ENCODE measurements at regions not wholly inside any gene's neighbourhood (a gene's known extent, or its start where the extent isn't known, plus 50 kb on each side); places are given as distances from the start of the nearest gene placed in this dataset.

DNA sequence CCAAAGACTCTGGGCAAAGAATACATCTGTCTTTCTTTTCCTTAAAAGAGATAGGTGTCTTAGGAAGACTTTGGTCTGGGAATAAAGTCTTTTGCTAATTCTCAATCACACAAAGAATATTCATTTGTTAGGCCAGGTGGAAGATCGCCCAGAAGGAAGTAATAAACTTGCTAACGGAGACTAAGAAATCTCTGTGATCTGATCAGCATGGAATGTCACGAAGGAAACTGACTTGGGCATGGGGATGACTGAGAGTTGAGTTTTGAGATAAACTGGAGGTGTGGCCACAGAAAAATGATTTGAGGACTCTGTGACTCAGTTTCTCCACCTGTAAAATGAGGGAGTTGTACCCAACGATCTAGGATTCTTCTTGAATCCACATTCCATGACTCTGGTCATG, 161.1 kb upstream of the SVIL start:
- 95% methylated on average over 3 of the region's 4 CpGs for WGBS (ENCODE audit: insufficient coverage)
- no peak overlapping the region for H3K4me3 ChIP-seq (ENCODE audit: control extremely low read depth in 1 of 5, extremely low read depth in 1 of 5, insufficient read depth in 1 of 5, low read depth in 2 of 5, low read length in 4 of 5)
- intact Hi-C loops (cut with micrococcal nuclease): no loop called here
- H3K9ac ChIP-seq (ENCODE audit: low read length): no peak overlapping the region
- no peak overlapping the region for H3K4me3 Mint-ChIP-seq
- no peaks in the 10 kb centered on the region for H4K20me1 ChIP-seq (ENCODE audit: control insufficient read depth, insufficient read depth, low read length, poor library complexity, severe bottlenecking)
- no peak for DNase-seq
- peaks cover 4% of the 10 kb centered on the region for H3K9me3 Mint-ChIP-seq (ENCODE audit: insufficient read depth)
- no peaks in the 10 kb centered on the region for H3K79me2 ChIP-seq (ENCODE audit: control insufficient read depth, insufficient read depth, low read length)
- peaks cover 3% of the 10 kb centered on the region for H3K27me3 Mint-ChIP-seq
- no peak for ATAC-seq (ENCODE audit: low read depth)
- H3K36me3 ChIP-seq (replicated peaks in 1 of 2; ENCODE audit: control extremely low read depth in 1 of 2, control insufficient read depth in 1 of 2, extremely low read depth in 1 of 2, insufficient read depth in 2 of 2, low read length in 1 of 2): no peaks in the 10 kb centered on the region
- no peaks in the 10 kb centered on the region for H3K4me1 Mint-ChIP-seq
- no peaks in the 10 kb centered on the region for H3K27me3 ChIP-seq (replicated peaks in 1 of 4; ENCODE audit: control extremely low read depth in 1 of 4, control insufficient read depth in 3 of 4, insufficient read depth in 4 of 4, low read length in 3 of 4)
- no peak overlapping the region for H3K27ac ChIP-seq (ENCODE audit: low read length in 2 of 2)
- H3K27ac Mint-ChIP-seq: no peak overlapping the region
- H3K4me2 ChIP-seq (replicated peaks; ENCODE audit: low read depth, low read length, poor library complexity, severe bottlenecking): no peak overlapping the region
- H3K9me3 ChIP-seq (ENCODE audit: control extremely low read depth in 1 of 3, control insufficient read depth in 2 of 3, insufficient read depth in 1 of 3, low read length in 2 of 3): peaks cover 0 to 7% (median 0%) of the 10 kb centered on the region in 3 donors
- CTCF ChIA-PET: no interaction called here
- no peaks in the 10 kb centered on the region for H3K4me1 ChIP-seq (ENCODE audit: control insufficient read depth in 2 of 2, insufficient read depth in 2 of 2, low read length in 2 of 2)
- POLR2A ChIA-PET: no interaction called here
- no peak for TF ChIP-seq CTCF (IDR thresholded peaks at IDR 0.05)
- no peak for TF ChIP-seq EZH2 (IDR thresholded peaks at IDR 0.05; ENCODE audit: borderline replicate concordance, insufficient read depth, low read depth, low read length, poor library complexity, severe bottlenecking)
- no peak overlapping the region for H2AFZ ChIP-seq (ENCODE audit: insufficient read depth, low read depth, low read length, poor library complexity, severe bottlenecking)

- Mint-ChIP-seq H3K4me3 (no peak overlapping the region), H3K4me1 (no peaks in the 10 kb centered on the region), H3K27me3 (no peaks in the 10 kb centered on the region), H3K27ac (no peak overlapping the region), H3K9me3 (ENCODE audit: insufficient read depth) (peaks cover 4% of the 10 kb centered on the region)
- ATAC-seq (ENCODE audit: low read depth) (no peak), DNase-seq (no peak)
- Histone ChIP-seq H2AFZ (ENCODE audit: insufficient read depth, low read depth, low read length, poor library complexity, severe bottlenecking) (no peak overlapping the region), H3K79me2 (ENCODE audit: control insufficient read depth, insufficient read depth, low read length) (no peaks in the 10 kb centered on the region), H3K27ac (ENCODE audit: low read length in 2 of 2) (no peak overlapping the region), H3K9me3 (ENCODE audit: control extremely low read depth in 1 of 3, control insufficient read depth in 2 of 3, insufficient read depth in 1 of 3, low read length in 2 of 3) (peaks cover 0 to 6% (median 0%) of the 10 kb centered on the region in 3 donors), H3K36me3 (replicated peaks in 1 of 2; ENCODE audit: control extremely low read depth in 1 of 2, control insufficient read depth in 1 of 2, extremely low read depth in 1 of 2, insufficient read depth in 2 of 2, low read length in 1 of 2) (no peaks in the 10 kb centered on the region), H4K20me1 (ENCODE audit: control insufficient read depth, insufficient read depth, low read length, poor library complexity, severe bottlenecking) (no peaks in the 10 kb centered on the region), H3K4me2 (replicated peaks; ENCODE audit: low read depth, low read length, poor library complexity, severe bottlenecking) (no peak overlapping the region), H3K4me3 (ENCODE audit: control extremely low read depth in 1 of 5, extremely low read depth in 1 of 5, insufficient read depth in 1 of 5, low read depth in 2 of 5, low read length in 4 of 5) (no peak overlapping the region), H3K9ac (ENCODE audit: low read length) (no peak overlapping the region), H3K4me1 (ENCODE audit: control insufficient read depth in 2 of 2, insufficient read depth in 2 of 2, low read length in 2 of 2) (no peaks in the 10 kb centered on the region), H3K27me3 (replicated peaks in 1 of 4; ENCODE audit: control extremely low read depth in 1 of 4, control insufficient read depth in 3 of 4, insufficient read depth in 4 of 4, low read length in 3 of 4) (no peaks in the 10 kb centered on the region)
- intact Hi-C loops (cut with micrococcal nuclease): no loop called here
- TF ChIP-seq CTCF (IDR thresholded peaks at IDR 0.05): no peak
- TF ChIP-seq EZH2 (IDR thresholded peaks at IDR 0.05; ENCODE audit: borderline replicate concordance, insufficient read depth, low read depth, low read length, poor library complexity, severe bottlenecking): no peak
- ChIA-PET POLR2A (no interaction called here), CTCF (no interaction called here)
- 93% methylated on average over 4 of the region's 11 CpGs for WGBS (ENCODE audit: insufficient coverage)
Measured at GRCh38 chr10:29794776-29795611, 160.2 kb upstream of the SVIL start.

All from B cell (primary cell).